ENCODE measurements at regions not wholly inside any gene's neighbourhood (a gene's known extent, or its start where the extent isn't known, plus 50 kb on each side); places are given as distances from the start of the nearest gene placed in this dataset.
"Not testable (repeated sequence)": the region's sequence is repeated elsewhere in the genome, so short reads cannot be mapped to it uniquely, and the experiment has no call there.

GRCh38 chr15:79673416-79674123 is 223.2 kb downstream of the MTHFS start:
- DNase-seq = no peak

- no peak for DNase-seq
Measured at GRCh38 chr15:79674124-79674465, 222.7 kb downstream of the MTHFS start.

- DNase-seq = no peak
Measured at GRCh38 chr15:79675982-79676381, 220.8 kb downstream of the MTHFS start.

- no peak for DNase-seq
Measured at GRCh38 chr15:79676621-79677020, 220.2 kb downstream of the MTHFS start.

- DNase-seq = no peak
Measured at GRCh38 chr15:79677241-79677640, 219.6 kb downstream of the MTHFS start.

- no peak for DNase-seq
Measured at GRCh38 chr15:79678032-79678701, 218.6 kb downstream of the MTHFS start.

- no peak for DNase-seq
Measured at GRCh38 chr15:79680720-79681119, 216.1 kb downstream of the MTHFS start.

GRCh38 chr15:79682285-79682684 is 214.5 kb downstream of the MTHFS start:
- DNase-seq = no peak

- no peak for DNase-seq
Measured at GRCh38 chr15:79682851-79683288, 213.9 kb downstream of the MTHFS start.

- no peak for DNase-seq
Measured at GRCh38 chr15:79689030-79689429, 207.8 kb downstream of the MTHFS start.

GRCh38 chr15:79700951-79701480 is 195.8 kb downstream of the MTHFS start:
- DNase-seq = no peak

- DNase-seq = no peak
Measured at GRCh38 chr15:79702621-79703020, 194.2 kb downstream of the MTHFS start.

GRCh38 chr15:79721256-79721655 is 175.6 kb downstream of the MTHFS start:
- DNase-seq = no peak

- no peak for DNase-seq
Measured at GRCh38 chr15:79724312-79724711, 172.5 kb downstream of the MTHFS start.

GRCh38 chr15:79724804-79725203 is 172.0 kb downstream of the MTHFS start:
- no peak for DNase-seq

- DNase-seq = no peak
Measured at GRCh38 chr15:79728867-79729266, 167.9 kb downstream of the MTHFS start.

GRCh38 chr15:79736435-79737000 is 160.3 kb downstream of the MTHFS start:
- DNase-seq = no peak

- no peak for DNase-seq
Measured at GRCh38 chr15:79738143-79738542, 158.7 kb downstream of the MTHFS start.

GRCh38 chr15:79740561-79740960 is 156.3 kb downstream of the MTHFS start:
- no peak for DNase-seq

- DNase-seq = no peak
Measured at GRCh38 chr15:79743032-79743431, 153.8 kb downstream of the MTHFS start.

- not testable (repeated sequence) for DNase-seq
Measured at GRCh38 chr15:79744485-79744884, 152.3 kb downstream of the MTHFS start.

GRCh38 chr15:79756365-79756764 is 140.4 kb downstream of the MTHFS start:
- DNase-seq = no peak

- no peak for DNase-seq
Measured at GRCh38 chr15:79765081-79765480, 131.7 kb downstream of the MTHFS start.

GRCh38 chr15:79769069-79769481 is 127.7 kb downstream of the MTHFS start:
- DNase-seq = peak in 1 of 2 donors; percentile 4

Measured in CD4-positive, alpha-beta T cell treated with Interleukin-1 beta for 1 hour (primary cell).